ENCODE measurements at regions not wholly inside any gene's neighbourhood (a gene's known extent, or its start where the extent isn't known, plus 50 kb on each side); places are given as distances from the start of the nearest gene placed in this dataset.

GRCh38 chr18:75518007-75518406 lies 90.5 kb upstream of the SMIM21 start:
- Histone ChIP-seq H3K27me3 (ENCODE audit: control insufficient read depth in 5 of 5, insufficient read depth in 4 of 5, low read length in 5 of 5) (peaks cover 0 to 2% (median 0%) of the 10 kb centered on the region in 5 donors), H3K4me1 (ENCODE audit: control insufficient read depth in 5 of 5, insufficient read depth in 5 of 5, low read length in 5 of 5) (no peaks in the 10 kb centered on the region), H3K9ac (ENCODE audit: low read length in 5 of 5) (no peak overlapping the region), H3K36me3 (ENCODE audit: control insufficient read depth in 5 of 5, insufficient read depth in 5 of 5, low read length in 5 of 5) (no peaks in the 10 kb centered on the region), H3K9me3 (ENCODE audit: control insufficient read depth in 5 of 5, low read length in 5 of 5) (peaks cover 0 to 7% (median 0%) of the 10 kb centered on the region in 5 donors), H3K4me3 (ENCODE audit: low read depth in 1 of 5, low read length in 5 of 5) (no peak overlapping the region), H3K27ac (ENCODE audit: low read depth, low read length) (no peak overlapping the region)

GRCh38 chr18:75517286-75517685 lies 89.8 kb upstream of the SMIM21 start:
- no peaks in the 10 kb centered on the region for H3K4me1 ChIP-seq (ENCODE audit: control insufficient read depth in 5 of 5, insufficient read depth in 5 of 5, low read length in 5 of 5)
- H3K27me3 ChIP-seq (ENCODE audit: control insufficient read depth in 5 of 5, insufficient read depth in 4 of 5, low read length in 5 of 5): peaks cover 0 to 2% (median 0%) of the 10 kb centered on the region in 5 donors
- no peak overlapping the region for H3K4me3 ChIP-seq (ENCODE audit: low read depth in 1 of 5, low read length in 5 of 5)
- no peak overlapping the region for H3K9ac ChIP-seq (ENCODE audit: low read length in 5 of 5)
- H3K36me3 ChIP-seq (ENCODE audit: control insufficient read depth in 5 of 5, insufficient read depth in 5 of 5, low read length in 5 of 5): no peaks in the 10 kb centered on the region
- peaks cover 0 to 8% (median 5%) of the 10 kb centered on the region in 5 donors for H3K9me3 ChIP-seq (ENCODE audit: control insufficient read depth in 5 of 5, low read length in 5 of 5)
- H3K27ac ChIP-seq (ENCODE audit: low read depth, low read length): no peak overlapping the region

GRCh38 chr18:75507636-75508035 lies 80.1 kb upstream of the SMIM21 start:
- no peaks in the 10 kb centered on the region for H3K27me3 ChIP-seq (ENCODE audit: control insufficient read depth in 5 of 5, insufficient read depth in 4 of 5, low read length in 5 of 5)
- no peaks in the 10 kb centered on the region for H3K36me3 ChIP-seq (ENCODE audit: control insufficient read depth in 5 of 5, insufficient read depth in 5 of 5, low read length in 5 of 5)
- no peaks in the 10 kb centered on the region for H3K4me1 ChIP-seq (ENCODE audit: control insufficient read depth in 5 of 5, insufficient read depth in 5 of 5, low read length in 5 of 5)
- peaks cover 0 to 8% (median 3%) of the 10 kb centered on the region in 5 donors for H3K9me3 ChIP-seq (ENCODE audit: control insufficient read depth in 5 of 5, low read length in 5 of 5)
- no peak overlapping the region for H3K27ac ChIP-seq (ENCODE audit: low read depth, low read length)
- no peak overlapping the region for H3K9ac ChIP-seq (ENCODE audit: low read length in 5 of 5)
- H3K4me3 ChIP-seq (ENCODE audit: low read depth in 1 of 5, low read length in 5 of 5): no peak overlapping the region

GRCh38 chr18:75506913-75507312 lies 79.4 kb upstream of the SMIM21 start:
- Histone ChIP-seq H3K27ac (ENCODE audit: low read depth, low read length) (no peak overlapping the region), H3K36me3 (ENCODE audit: control insufficient read depth in 5 of 5, insufficient read depth in 5 of 5, low read length in 5 of 5) (no peaks in the 10 kb centered on the region), H3K4me1 (ENCODE audit: control insufficient read depth in 5 of 5, insufficient read depth in 5 of 5, low read length in 5 of 5) (no peaks in the 10 kb centered on the region), H3K9me3 (ENCODE audit: control insufficient read depth in 5 of 5, low read length in 5 of 5) (peaks cover 0 to 5% (median 0%) of the 10 kb centered on the region in 5 donors), H3K4me3 (ENCODE audit: low read depth in 1 of 5, low read length in 5 of 5) (no peak overlapping the region), H3K27me3 (ENCODE audit: control insufficient read depth in 5 of 5, insufficient read depth in 4 of 5, low read length in 5 of 5) (no peaks in the 10 kb centered on the region), H3K9ac (ENCODE audit: low read length in 5 of 5) (no peak overlapping the region)

GRCh38 chr18:75504469-75504868 lies 77.0 kb upstream of the SMIM21 start:
- Histone ChIP-seq H3K27me3 (ENCODE audit: control insufficient read depth in 5 of 5, insufficient read depth in 4 of 5, low read length in 5 of 5) (no peaks in the 10 kb centered on the region), H3K27ac (ENCODE audit: low read depth, low read length) (no peak overlapping the region), H3K4me3 (ENCODE audit: low read depth in 1 of 5, low read length in 5 of 5) (no peak overlapping the region), H3K36me3 (ENCODE audit: control insufficient read depth in 5 of 5, insufficient read depth in 5 of 5, low read length in 5 of 5) (no peaks in the 10 kb centered on the region), H3K9ac (ENCODE audit: low read length in 5 of 5) (no peak overlapping the region), H3K4me1 (ENCODE audit: control insufficient read depth in 5 of 5, insufficient read depth in 5 of 5, low read length in 5 of 5) (no peaks in the 10 kb centered on the region), H3K9me3 (ENCODE audit: control insufficient read depth in 5 of 5, low read length in 5 of 5) (no peaks in the 10 kb centered on the region)

GRCh38 chr18:75503615-75504014 lies 76.1 kb upstream of the SMIM21 start:
- H3K27me3 ChIP-seq (ENCODE audit: control insufficient read depth in 5 of 5, insufficient read depth in 4 of 5, low read length in 5 of 5): no peaks in the 10 kb centered on the region
- H3K4me3 ChIP-seq (ENCODE audit: low read depth in 1 of 5, low read length in 5 of 5): no peak overlapping the region
- H3K4me1 ChIP-seq (ENCODE audit: control insufficient read depth in 5 of 5, insufficient read depth in 5 of 5, low read length in 5 of 5): no peaks in the 10 kb centered on the region
- no peaks in the 10 kb centered on the region for H3K36me3 ChIP-seq (ENCODE audit: control insufficient read depth in 5 of 5, insufficient read depth in 5 of 5, low read length in 5 of 5)
- no peak overlapping the region for H3K27ac ChIP-seq (ENCODE audit: low read depth, low read length)
- H3K9me3 ChIP-seq (ENCODE audit: control insufficient read depth in 5 of 5, low read length in 5 of 5): no peaks in the 10 kb centered on the region
- H3K9ac ChIP-seq (ENCODE audit: low read length in 5 of 5): no peak overlapping the region

- Histone ChIP-seq H3K4me3 (ENCODE audit: low read depth in 1 of 5, low read length in 5 of 5) (no peak overlapping the region), H3K27ac (ENCODE audit: low read depth, low read length) (no peak overlapping the region), H3K9me3 (ENCODE audit: control insufficient read depth in 5 of 5, low read length in 5 of 5) (no peaks in the 10 kb centered on the region), H3K36me3 (ENCODE audit: control insufficient read depth in 5 of 5, insufficient read depth in 5 of 5, low read length in 5 of 5) (no peaks in the 10 kb centered on the region), H3K27me3 (ENCODE audit: control insufficient read depth in 5 of 5, insufficient read depth in 4 of 5, low read length in 5 of 5) (no peaks in the 10 kb centered on the region), H3K4me1 (ENCODE audit: control insufficient read depth in 5 of 5, insufficient read depth in 5 of 5, low read length in 5 of 5) (no peaks in the 10 kb centered on the region), H3K9ac (ENCODE audit: low read length in 5 of 5) (no peak overlapping the region)
These were observed 74.8 kb upstream of the SMIM21 start for GRCh38 chr18:75502286-75502685.

- Histone ChIP-seq H3K4me1 (ENCODE audit: control insufficient read depth in 5 of 5, insufficient read depth in 5 of 5, low read length in 5 of 5) (no peaks in the 10 kb centered on the region), H3K9me3 (ENCODE audit: control insufficient read depth in 5 of 5, low read length in 5 of 5) (no peaks in the 10 kb centered on the region), H3K4me3 (ENCODE audit: low read depth in 1 of 5, low read length in 5 of 5) (no peak overlapping the region), H3K9ac (ENCODE audit: low read length in 5 of 5) (no peak overlapping the region), H3K27ac (ENCODE audit: low read depth, low read length) (no peak overlapping the region), H3K27me3 (ENCODE audit: control insufficient read depth in 5 of 5, insufficient read depth in 4 of 5, low read length in 5 of 5) (peaks cover 0 to 3% (median 0%) of the 10 kb centered on the region in 5 donors), H3K36me3 (ENCODE audit: control insufficient read depth in 5 of 5, insufficient read depth in 5 of 5, low read length in 5 of 5) (no peaks in the 10 kb centered on the region)
These were observed 73.0 kb upstream of the SMIM21 start for GRCh38 chr18:75500545-75500944.

GRCh38 chr18:75497576-75498235 lies 70.2 kb upstream of the SMIM21 start:
- Histone ChIP-seq H3K4me3 (ENCODE audit: low read depth in 1 of 5, low read length in 5 of 5) (no peak overlapping the region), H3K4me1 (ENCODE audit: control insufficient read depth in 5 of 5, insufficient read depth in 5 of 5, low read length in 5 of 5) (no peaks in the 10 kb centered on the region), H3K27ac (ENCODE audit: low read depth, low read length) (no peak overlapping the region), H3K9me3 (ENCODE audit: control insufficient read depth in 5 of 5, low read length in 5 of 5) (no peaks in the 10 kb centered on the region), H3K9ac (ENCODE audit: low read length in 5 of 5) (no peak overlapping the region), H3K36me3 (ENCODE audit: control insufficient read depth in 5 of 5, insufficient read depth in 5 of 5, low read length in 5 of 5) (no peaks in the 10 kb centered on the region), H3K27me3 (ENCODE audit: control insufficient read depth in 5 of 5, insufficient read depth in 4 of 5, low read length in 5 of 5) (peaks cover 0 to 3% (median 0%) of the 10 kb centered on the region in 5 donors)

- Histone ChIP-seq H3K4me3 (ENCODE audit: low read depth in 1 of 5, low read length in 5 of 5) (no peak overlapping the region), H3K27me3 (ENCODE audit: control insufficient read depth in 5 of 5, insufficient read depth in 4 of 5, low read length in 5 of 5) (peaks cover 0 to 3% (median 0%) of the 10 kb centered on the region in 5 donors), H3K9me3 (ENCODE audit: control insufficient read depth in 5 of 5, low read length in 5 of 5) (no peaks in the 10 kb centered on the region), H3K9ac (ENCODE audit: low read length in 5 of 5) (no peak overlapping the region), H3K27ac (ENCODE audit: low read depth, low read length) (no peak overlapping the region), H3K4me1 (ENCODE audit: control insufficient read depth in 5 of 5, insufficient read depth in 5 of 5, low read length in 5 of 5) (no peaks in the 10 kb centered on the region), H3K36me3 (ENCODE audit: control insufficient read depth in 5 of 5, insufficient read depth in 5 of 5, low read length in 5 of 5) (no peaks in the 10 kb centered on the region)
These were observed 68.6 kb upstream of the SMIM21 start for GRCh38 chr18:75496151-75496550.
